IMR-90 (cell line): ENCODE measurements at regions not wholly inside any gene's neighbourhood (a gene's known extent, or its start where the extent isn't known, plus 50 kb on each side); places are given as distances from the start of the nearest gene placed in this dataset.

Experiments
- ATAC-seq: fragments of 200-7000 bp; cut with Tn5 transposase; 2 replicates; pipeline ENCODE4 v1.9.1; 2020; ENCODE audit warnings: low read depth, mild to moderate bottlenecking, moderate library complexity
- BruUV-seq: library from RNA; stranded (reverse); fragments of 400-500 nt; replicated peaks from 2 replicates; lab custom pipeline; 2021; lab: Mats Ljungman, UMichigan
- CTCF ChIA-PET: fragments of 300-600 bp; formaldehyde crosslinking; extraction: SDS; loops from one replicate; lab custom pipeline; 2021; ENCODE audit warnings: antibody characterized with exemption; lab: Yijun Ruan, JAX
- POLR2A ChIA-PET: fragments of 300-600 bp; sonication (Branson Sonifier 250); formaldehyde crosslinking; loops from one replicate; lab custom pipeline; 2022; ENCODE audit warnings: antibody characterized with exemption; ENCODE audit not compliant: unreplicated experiment; lab: Charles Lee
- DNase-seq: peaks from one replicate; pipeline ENCODE4 v3.0.0; 2013
- H2AFZ ChIP-seq: replicated peaks from 2 replicates; pipeline ENCODE3; 2013; ENCODE audit warnings: low read length, mild to moderate bottlenecking; ENCODE audit not compliant: poor library complexity
- H2AK5ac ChIP-seq: 2 replicates; pipeline ENCODE4 v1.6.1; 2013; ENCODE audit warnings: low read depth, low read length, inconsistent platforms
- H2AK9ac ChIP-seq: replicated peaks from 2 replicates; pipeline ENCODE3; 2013; ENCODE audit warnings: mild to moderate bottlenecking, low read depth, low read length, moderate library complexity; ENCODE audit not compliant: poor library complexity
- H2BK120ac ChIP-seq: 2 replicates; pipeline ENCODE4 v1.6.1; 2013; ENCODE audit warnings: low read depth, low read length, inconsistent platforms
- H2BK15ac ChIP-seq: 3 replicates; pipeline ENCODE4 v1.6.1; 2013; ENCODE audit warnings: low read depth, low read length, inconsistent platforms
- H2BK20ac ChIP-seq: 2 replicates; pipeline ENCODE4 v1.6.1; 2013; ENCODE audit warnings: low read depth, mild to moderate bottlenecking, inconsistent platforms, low read length, moderate library complexity
- H2BK5ac ChIP-seq: 2 replicates; pipeline ENCODE4 v1.6.1; 2013; ENCODE audit warnings: mild to moderate bottlenecking, low read depth, low read length, inconsistent platforms; ENCODE audit not compliant: poor library complexity, severe bottlenecking
- H3K14ac ChIP-seq: replicated peaks from 2 replicates; pipeline ENCODE4 v1.6.1; 2013; ENCODE audit warnings: low read depth, low read length, inconsistent platforms
- H3K18ac ChIP-seq: 2 replicates; pipeline ENCODE4 v1.6.1; 2013; ENCODE audit warnings: low read depth, low read length, control low read depth
- H3K23ac ChIP-seq: 2 replicates; pipeline ENCODE4 v1.6.1; 2013; ENCODE audit warnings: low read depth, low read length, inconsistent platforms
- H3K27ac ChIP-seq: 2 replicates; pipeline ENCODE4 v1.5.1; 2013; ENCODE audit warnings: mild to moderate bottlenecking, control low read depth, low read length; ENCODE audit not compliant: insufficient read depth
- H3K27me3 ChIP-seq: 2 replicates; pipeline ENCODE4 v1.6.1; 2013; ENCODE audit warnings: low read length; ENCODE audit not compliant: control insufficient read depth, insufficient read depth
- H3K36me3 ChIP-seq: 2 replicates; pipeline ENCODE4 v1.6.1; 2013; ENCODE audit warnings: low read length, mixed read lengths; ENCODE audit not compliant: control insufficient read depth, insufficient read depth
- H3K4ac ChIP-seq: 2 replicates; pipeline ENCODE4 v1.6.1; 2013; ENCODE audit warnings: low read depth, low read length, inconsistent platforms
- H3K4me1 ChIP-seq: 2 replicates; pipeline ENCODE4 v1.6.1; 2013; ENCODE audit warnings: low read length, mixed read lengths; ENCODE audit not compliant: control insufficient read depth, insufficient read depth
- H3K4me2 ChIP-seq: 2 replicates; pipeline ENCODE4 v1.6.1; 2013; ENCODE audit warnings: low read depth, mild to moderate bottlenecking, control low read depth, low read length, moderate library complexity
- H3K4me3 ChIP-seq: 2 replicates; pipeline ENCODE4 v1.5.1; 2013; ENCODE audit warnings: low read depth, mild to moderate bottlenecking, control low read depth, low read length, moderate library complexity; ENCODE audit not compliant: insufficient read depth
- H3K56ac ChIP-seq: 2 replicates; pipeline ENCODE4 v1.6.1; 2013; ENCODE audit warnings: low read length, inconsistent platforms; ENCODE audit not compliant: insufficient read depth; ENCODE audit errors: extremely low read depth
- H3K79me1 ChIP-seq, 2 experiments: 2 replicates each; pipeline ENCODE4 v1.6.1; 2013; ENCODE audit warnings: low read length in 2 of 2, inconsistent platforms in 1 of 2, low read depth in 1 of 2
- H3K9ac ChIP-seq: 2 replicates; pipeline ENCODE4 v1.6.1; 2013; ENCODE audit warnings: low read depth, low read length, control low read depth
- H3K9me1 ChIP-seq: 2 replicates; pipeline ENCODE4 v1.6.1; 2013; ENCODE audit warnings: low read length, inconsistent platforms; ENCODE audit not compliant: insufficient read depth
- H3K9me3 ChIP-seq: 2 replicates; pipeline ENCODE4 v1.6.1; 2013; ENCODE audit warnings: low read length; ENCODE audit not compliant: control insufficient read depth, insufficient read depth
- H4K20me1 ChIP-seq: 2 replicates; pipeline ENCODE4 v1.6.1; 2013; ENCODE audit warnings: low read length, inconsistent platforms; ENCODE audit not compliant: insufficient read depth
- H4K5ac ChIP-seq: 2 replicates; pipeline ENCODE4 v1.6.1; 2013; ENCODE audit warnings: mild to moderate bottlenecking, low read depth, low read length, control low read depth
- H4K8ac ChIP-seq, 2 experiments: 2 replicates each; pipeline ENCODE4 v1.6.1; 2013; ENCODE audit warnings: low read depth in 2 of 2, low read length in 2 of 2, control low read depth in 1 of 2, inconsistent platforms in 1 of 2
- H4K91ac ChIP-seq: 2 replicates; pipeline ENCODE4 v1.6.1; 2013; ENCODE audit warnings: low read depth, low read length, inconsistent platforms; ENCODE audit not compliant: insufficient read depth
- BHLHE40 ChIP-seq: fragments of 150-350 bp; IDR thresholded peaks from 2 replicates; pipeline ENCODE4 v1.6.1; 2016; ENCODE audit warnings: mild to moderate bottlenecking, low read depth, low read length
- CEBPB ChIP-seq: IDR thresholded peaks from 2 replicates; pipeline ENCODE4 v1.6.1; 2012; ENCODE audit warnings: low read depth, low read length, improper control_type of control experiment
- CHD1 ChIP-seq: IDR thresholded peaks from 2 replicates; pipeline ENCODE4 v1.6.1; 2012; ENCODE audit warnings: low read depth, low read length, improper control_type of control experiment
- CTCF ChIP-seq: conservative IDR thresholded peaks from 2 replicates; pipeline ENCODE4 v1.5.1; 2012; ENCODE audit warnings: mild to moderate bottlenecking, low read depth, low read length, improper control_type of control experiment
- ELK1 ChIP-seq: fragments of 150-350 bp; IDR thresholded peaks from 2 replicates; pipeline ENCODE4 v1.6.1; 2016; ENCODE audit warnings: low read depth, mild to moderate bottlenecking, low read length, moderate library complexity, borderline replicate concordance
- FOS ChIP-seq: fragments of 150-350 bp; IDR thresholded peaks from 2 replicates; pipeline ENCODE4 v1.6.1; 2016; ENCODE audit warnings: low read depth, low read length
- MAFK ChIP-seq: IDR thresholded peaks from 2 replicates; pipeline ENCODE4 v1.6.1; 2012; ENCODE audit warnings: low read depth, low read length, improper control_type of control experiment
- MAZ ChIP-seq: IDR thresholded peaks from 2 replicates; pipeline ENCODE4 v1.6.1; 2012; ENCODE audit warnings: low read depth, mild to moderate bottlenecking, low read length, improper control_type of control experiment, moderate library complexity, borderline replicate concordance
- MXI1 ChIP-seq: IDR thresholded peaks from 2 replicates; pipeline ENCODE4 v1.6.1; 2012; ENCODE audit warnings: low read depth, mild to moderate bottlenecking, low read length, moderate library complexity, borderline replicate concordance
- NFE2L2 ChIP-seq: fragments of 150-350 bp; IDR thresholded peaks from 2 replicates; pipeline ENCODE4 v1.6.1; 2016; ENCODE audit warnings: low read depth, mild to moderate bottlenecking, low read length
- POLR2A ChIP-seq: IDR thresholded peaks from 2 replicates; pipeline ENCODE4 v1.6.1; 2012; ENCODE audit warnings: mild to moderate bottlenecking, low read depth, low read length
- RAD21 ChIP-seq: IDR thresholded peaks from 2 replicates; pipeline ENCODE4 v1.6.1; 2012; ENCODE audit warnings: low read length, improper control_type of control experiment
- RCOR1 ChIP-seq: IDR thresholded peaks from 2 replicates; pipeline ENCODE4 v1.6.1; 2012; ENCODE audit warnings: mild to moderate bottlenecking, low read length, improper control_type of control experiment; ENCODE audit not compliant: insufficient replicate concordance
- RFX5 ChIP-seq: IDR thresholded peaks from 2 replicates; pipeline ENCODE4 v1.8.0; 2012; ENCODE audit warnings: low read depth, mild to moderate bottlenecking, low read length, moderate library complexity
- SMC3 ChIP-seq: fragments of 150-350 bp; IDR thresholded peaks from 2 replicates; pipeline ENCODE4 v1.6.1; 2016; ENCODE audit warnings: low read depth, mild to moderate bottlenecking, antibody characterized with exemption, low read length, moderate library complexity
- USF2 ChIP-seq: fragments of 150-350 bp; IDR thresholded peaks from 2 replicates; pipeline ENCODE4 v1.6.1; 2017; ENCODE audit warnings: mild to moderate bottlenecking, antibody characterized with exemption, low read length, low read depth
- WGBS, 2 experiments: methylation state at CpG; one replicate each; pipeline versions ENCODE4 v1.1.5 to v1.1.7; 2013; ENCODE audit warnings: missing lambda C conversion rate in 2 of 2; ENCODE audit not compliant: insufficient read length in 1 of 2; ENCODE audit errors: extremely low coverage in 2 of 2; 5-methylcytosine and 5-hydroxymethylcytosine counted together
- dilution Hi-C: fragments of 300-500 bp; cut with HindIII; formaldehyde crosslinking; loops from one replicate; pipeline ENCODE4 v1.14.3; 2018; ENCODE audit warnings: low sequenced_read_pairs; ENCODE audit not compliant: unreplicated experiment
- in situ Hi-C: fragments of 300-500 bp; cut with MboI; formaldehyde crosslinking; loops from 3 replicates; pipeline ENCODE4 v1.14.3; 2019; ENCODE audit warnings: low sequenced_read_pairs, inconsistent platforms, mixed read lengths
- intact Hi-C: fragments of 100-400 bp; cut with micrococcal nuclease; formaldehyde crosslinking; loops from 2 replicates; pipeline ENCODE4 v1.10.0; 2022

- dilution Hi-C loops (no loop called here), intact Hi-C loops (no loop called here), in situ Hi-C loops (loop anchor here (5.0 kb wide), 1 partner anchor 1552 kb away; no protein-coding TSS in a partner anchor)
- Histone ChIP-seq H3K56ac (no peak overlapping the region), H3K9me1 (no peaks in the 10 kb centered on the region), H4K20me1 (no peaks in the 10 kb centered on the region), H2BK120ac (no peak overlapping the region), H3K9ac (no peak overlapping the region), H4K5ac (no peak overlapping the region), H2AK5ac (no peak overlapping the region), H2BK5ac (no peak overlapping the region), H3K4me2 (no peak overlapping the region), H2AFZ (no peak overlapping the region), H3K14ac (no peak overlapping the region), H3K79me1 (no peaks in the 10 kb centered on the region), H3K4me1 (no peaks in the 10 kb centered on the region), H3K27me3 (no peaks in the 10 kb centered on the region; the same call in 1 of the 2 replicates), H3K27ac (no peak overlapping the region), H3K36me3 (no peaks in the 10 kb centered on the region), H4K8ac (no peak overlapping the region), H3K18ac (no peak overlapping the region), H2BK15ac (no peak overlapping the region), H3K9me3 (no peaks in the 10 kb centered on the region), H2AK9ac (no peak overlapping the region), H3K23ac (no peak overlapping the region), H4K91ac (no peak overlapping the region), H3K4me3 (no peak overlapping the region), H2BK20ac (no peak overlapping the region), H3K4ac (no peak overlapping the region)
- DNase-seq (no peak), ATAC-seq (no peak)
- POLR2A ChIA-PET, result no interaction called here
- 64% methylated on average over 6 of the region's 7 CpGs; no CpG with 5 or more reads in 1 of the 2 experiments for WGBS, 2 experiments
- TF ChIP-seq POLR2A, result no peak
- TF ChIP-seq CHD1, result no peak
- no peak for TF ChIP-seq ELK1
- no peak for TF ChIP-seq NFE2L2
- TF ChIP-seq MAFK, result no peak
- TF ChIP-seq CEBPB, result no peak
- no peak for TF ChIP-seq SMC3
- TF ChIP-seq FOS, result no peak
- no peak for TF ChIP-seq USF2
- no peak for TF ChIP-seq MXI1
- no peak for TF ChIP-seq RCOR1
- no peak for TF ChIP-seq BHLHE40
- TF ChIP-seq MAZ, result no peak
- no peak for TF ChIP-seq CTCF
- TF ChIP-seq RAD21, result no peak
- no peak for TF ChIP-seq RFX5
- BruUV-seq, result no TSS peak
- CTCF ChIA-PET, result no interaction called here
These were observed 302.9 kb downstream of the ZNF536 start for GRCh38 chr19:30675086-30675485.
